HG02759 (cell line): ENCODE measurements at regions not wholly inside any gene's neighbourhood (a gene's known extent, or its start where the extent isn't known, plus 50 kb on each side); places are given as distances from the start of the nearest gene placed in this dataset.

Experiments used
- ATAC-seq: cut with Tn5 transposase; IDR thresholded peaks from one replicate; pipeline ENCODE4 v1.9.1; 2021; ENCODE audit warnings: mild to moderate bottlenecking, moderate library complexity; ENCODE audit not compliant: unreplicated experiment

DNA sequence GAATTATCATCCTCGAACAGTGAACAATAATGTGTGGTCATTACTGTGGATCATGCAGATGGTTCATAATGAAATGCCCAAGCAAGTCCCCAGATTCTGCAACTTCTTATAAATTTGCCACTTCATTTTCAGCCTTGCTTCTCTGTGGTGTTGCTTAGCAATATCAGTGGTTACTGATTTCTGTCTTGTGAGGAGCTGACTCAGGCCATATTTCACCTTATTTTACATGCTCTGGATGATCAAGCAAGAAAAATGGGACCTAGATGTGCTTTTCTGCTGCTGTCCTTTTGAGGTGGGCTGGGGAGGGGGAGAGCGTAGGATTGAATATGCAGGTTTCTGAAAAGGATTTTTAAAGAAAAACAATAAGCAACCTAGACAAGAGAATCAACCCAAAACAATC lies 188.3 kb downstream of the SLC24A2 start:
- no peak for ATAC-seq

GRCh38 chr9:19598722-19599121 lies 189.9 kb downstream of the ACER2 start:
- ATAC-seq: no peak

DNA sequence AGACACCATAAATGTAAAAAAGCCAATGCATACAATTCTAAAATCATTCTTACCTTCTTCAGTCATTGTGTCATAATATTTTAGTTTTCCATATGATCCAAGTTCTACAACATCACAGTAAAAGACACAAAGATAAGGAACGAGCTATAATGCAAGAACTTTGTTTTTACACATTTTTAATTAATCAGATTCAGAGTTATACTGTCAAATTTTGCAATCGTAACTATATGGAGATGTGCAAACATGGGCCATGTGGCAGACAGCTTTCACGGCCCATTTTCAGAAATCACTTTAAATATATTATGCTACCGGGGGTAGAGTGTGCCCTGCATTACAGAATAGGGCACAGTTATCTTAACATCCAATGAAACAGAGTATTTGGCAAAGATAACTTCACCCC lies 188.4 kb downstream of the ACER2 start:
- ATAC-seq: no peak

- no peak for ATAC-seq
These were observed 186.2 kb downstream of the ACER2 start for GRCh38 chr9:19595003-19595402.

DNA sequence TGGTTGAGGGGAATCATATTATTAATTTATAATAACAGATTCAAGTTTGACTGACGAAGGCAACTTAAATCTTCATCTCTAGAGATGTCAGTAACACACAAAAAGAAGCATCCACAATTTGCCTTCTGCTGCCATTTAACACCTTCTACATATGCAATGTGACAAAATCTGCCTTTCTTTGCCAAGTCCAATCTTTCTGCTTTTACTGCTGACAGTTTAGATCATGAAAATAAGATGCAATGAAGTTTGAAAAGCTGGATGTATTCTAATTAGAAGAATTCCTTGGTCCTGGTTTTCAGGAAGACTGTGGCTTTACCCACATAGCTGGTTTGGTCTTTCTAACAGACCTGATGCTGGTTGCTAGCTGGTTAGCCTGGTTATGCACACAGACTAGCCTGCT lies 178.9 kb downstream of the ACER2 start:
- no peak for ATAC-seq

DNA sequence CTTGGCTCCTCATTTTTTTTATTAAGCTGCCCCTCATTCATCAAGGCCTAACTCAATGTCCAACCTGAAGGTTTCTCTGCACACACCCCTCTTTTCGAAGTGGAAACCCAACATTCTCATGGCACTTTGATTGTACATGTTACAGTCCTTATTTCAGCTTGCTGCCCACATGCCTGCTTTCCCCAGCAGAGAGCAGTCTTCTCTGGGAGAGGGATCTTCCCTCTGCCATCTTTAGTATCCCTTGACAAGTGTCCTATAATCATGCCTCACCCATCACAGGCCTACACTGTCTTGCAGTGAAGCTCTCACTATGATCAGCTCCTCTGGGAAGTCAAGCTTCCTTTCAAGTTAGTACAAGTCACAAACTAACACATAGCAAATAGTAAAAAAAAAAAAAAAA lies 175.1 kb downstream of the ACER2 start:
- ATAC-seq: no peak

DNA sequence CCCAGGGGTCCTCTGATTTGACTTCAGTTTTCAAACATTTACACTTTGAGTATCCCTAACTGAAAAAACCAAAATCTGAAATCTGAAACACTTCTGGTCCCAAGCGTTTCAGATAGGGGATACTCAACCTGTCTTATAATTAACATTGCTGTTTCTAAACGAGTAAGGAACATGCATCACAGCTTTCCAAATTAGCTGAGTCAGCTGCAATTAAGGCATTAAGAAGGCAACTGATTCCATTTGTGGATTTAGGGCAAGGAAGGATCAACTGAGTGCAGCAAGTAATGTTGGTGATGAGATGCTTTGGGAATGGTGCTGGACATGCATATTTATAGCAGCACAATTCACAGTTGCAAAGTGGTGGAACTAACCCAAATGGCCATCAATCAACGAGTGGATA lies 168.6 kb downstream of the ACER2 start:
- no peak for ATAC-seq

DNA sequence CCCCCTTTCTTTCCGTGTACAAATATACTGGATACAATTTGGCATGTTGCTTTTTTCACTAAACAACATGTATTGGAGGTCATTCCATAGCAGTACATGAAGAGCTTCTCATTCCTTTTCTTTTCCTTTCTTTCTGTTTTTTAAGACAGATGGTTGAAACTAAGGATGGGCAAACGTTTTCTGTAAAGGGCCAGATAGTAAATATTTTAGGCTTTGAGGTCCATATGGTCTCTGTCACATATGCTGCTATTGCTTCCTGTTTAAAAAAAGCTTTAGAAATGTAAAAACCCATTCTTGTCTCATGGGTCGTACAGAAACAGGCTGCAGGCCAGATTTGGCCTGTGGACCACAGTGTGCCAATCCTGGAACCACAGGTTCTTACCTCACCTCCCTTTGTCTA lies 160.1 kb downstream of the ACER2 start:
- no peak for ATAC-seq

GRCh38 chr9:19564396-19565061 lies 155.7 kb downstream of the ACER2 start:
- no peak for ATAC-seq

DNA sequence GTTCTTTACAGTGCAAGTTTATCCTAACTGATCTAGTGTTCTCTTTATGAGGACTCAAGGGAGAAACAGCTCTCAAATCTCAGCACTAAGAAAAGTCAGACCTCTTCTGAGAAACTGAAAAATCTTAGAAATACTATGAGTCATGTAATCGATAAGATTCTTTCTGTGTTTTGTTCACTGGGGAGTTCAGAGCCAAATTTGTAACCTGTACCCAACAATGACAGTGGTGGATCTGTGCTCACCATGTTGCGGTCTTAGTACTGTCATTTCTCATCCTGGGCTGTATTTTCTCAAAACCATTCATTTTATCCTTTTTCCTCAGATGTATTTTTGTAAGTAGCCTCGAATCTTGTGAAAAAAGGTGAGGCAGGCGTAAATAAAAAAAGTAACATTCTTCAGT lies 146.4 kb downstream of the ACER2 start:
- no peak for ATAC-seq

DNA sequence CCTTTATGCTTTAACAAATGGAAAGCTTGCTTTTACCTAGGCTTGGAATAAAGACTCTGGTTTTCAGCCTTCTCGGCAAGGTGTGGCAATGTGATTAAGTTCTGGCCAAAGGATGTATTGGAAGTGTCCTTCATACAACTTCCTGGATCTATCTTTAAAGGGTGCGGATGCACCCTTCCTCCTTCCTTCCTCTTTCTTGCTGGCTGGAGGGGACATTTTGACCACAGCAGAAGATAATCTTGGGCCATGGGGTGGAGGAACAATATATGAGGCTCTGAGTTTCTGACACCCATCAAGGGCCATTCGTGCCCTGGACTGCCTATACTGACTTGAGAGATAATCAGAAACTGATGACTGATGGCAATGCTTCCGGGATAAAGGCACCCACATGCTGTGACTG lies 145.7 kb downstream of the ACER2 start:
- no peak for ATAC-seq

DNA sequence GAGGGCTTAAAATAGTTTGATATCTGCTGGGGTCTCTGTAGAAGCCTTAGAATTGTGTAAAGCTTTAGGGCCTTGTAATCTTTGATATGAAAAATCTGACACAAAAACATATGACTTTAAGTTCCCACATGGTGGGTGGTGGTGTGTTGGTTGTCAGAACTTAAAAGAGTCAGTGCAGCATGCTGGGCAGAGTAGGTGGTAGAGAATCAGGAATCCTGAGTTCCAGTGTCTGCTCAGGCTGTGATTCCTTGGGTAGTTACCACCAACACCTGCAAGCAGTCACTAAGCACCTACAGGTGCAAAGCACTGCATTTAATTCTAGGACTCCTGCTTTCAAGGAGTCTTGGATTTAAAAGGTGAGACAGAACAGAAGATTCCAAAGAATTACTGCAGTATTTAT lies 144.6 kb downstream of the ACER2 start:
- no peak for ATAC-seq

GRCh38 chr9:19552282-19553105 lies 143.7 kb downstream of the ACER2 start:
- no peak for ATAC-seq

- peak; percentile 54 for ATAC-seq
These were observed 142.5 kb downstream of the ACER2 start for GRCh38 chr9:19551124-19551929.

- no peak for ATAC-seq
These were observed 141.2 kb downstream of the ACER2 start for GRCh38 chr9:19550009-19550408.

DNA sequence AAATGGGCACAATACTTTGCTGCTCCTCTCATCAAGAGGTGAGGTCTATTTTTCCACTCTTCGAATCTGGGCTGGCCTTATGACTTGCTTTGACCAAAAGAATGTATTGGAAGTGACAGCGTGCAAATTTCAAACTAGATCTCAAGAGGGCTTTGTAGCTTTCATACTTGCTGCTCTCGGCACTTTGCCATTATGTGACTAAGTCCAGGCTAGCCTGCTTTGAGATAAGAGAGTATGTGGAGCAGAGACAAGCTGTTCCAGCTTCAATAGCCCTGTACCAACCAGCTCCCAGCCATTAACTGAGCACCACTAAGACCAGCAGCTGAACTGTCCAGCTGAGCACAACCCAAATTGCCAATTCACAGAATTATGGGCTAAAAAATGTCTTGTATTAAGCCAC lies 124.6 kb downstream of the ACER2 start:
- no peak for ATAC-seq

DNA sequence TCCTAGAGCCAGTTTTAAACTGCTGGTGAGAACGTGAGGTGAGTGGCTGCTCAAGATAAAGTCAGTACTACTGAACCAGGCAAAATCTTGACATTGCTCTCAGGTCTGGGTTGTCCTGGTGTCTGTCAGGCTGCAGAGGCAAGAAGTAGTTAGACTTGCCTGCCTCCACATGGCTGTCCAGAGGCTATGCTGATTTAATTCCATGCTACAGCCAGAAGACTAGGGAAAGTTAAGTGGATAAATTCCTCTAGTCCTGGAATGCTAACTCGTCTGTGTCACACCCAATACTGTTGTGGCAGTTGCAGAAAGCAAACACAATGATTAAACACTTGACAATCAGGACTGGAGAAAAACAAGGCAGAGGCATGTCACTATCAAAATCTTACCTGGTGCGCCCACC lies 118.9 kb downstream of the ACER2 start:
- ATAC-seq: no peak

GRCh38 chr9:19522558-19522957 lies 113.7 kb downstream of the ACER2 start:
- ATAC-seq: no peak

GRCh38 chr9:19521205-19521604 lies 112.4 kb downstream of the ACER2 start:
- ATAC-seq: no peak

DNA sequence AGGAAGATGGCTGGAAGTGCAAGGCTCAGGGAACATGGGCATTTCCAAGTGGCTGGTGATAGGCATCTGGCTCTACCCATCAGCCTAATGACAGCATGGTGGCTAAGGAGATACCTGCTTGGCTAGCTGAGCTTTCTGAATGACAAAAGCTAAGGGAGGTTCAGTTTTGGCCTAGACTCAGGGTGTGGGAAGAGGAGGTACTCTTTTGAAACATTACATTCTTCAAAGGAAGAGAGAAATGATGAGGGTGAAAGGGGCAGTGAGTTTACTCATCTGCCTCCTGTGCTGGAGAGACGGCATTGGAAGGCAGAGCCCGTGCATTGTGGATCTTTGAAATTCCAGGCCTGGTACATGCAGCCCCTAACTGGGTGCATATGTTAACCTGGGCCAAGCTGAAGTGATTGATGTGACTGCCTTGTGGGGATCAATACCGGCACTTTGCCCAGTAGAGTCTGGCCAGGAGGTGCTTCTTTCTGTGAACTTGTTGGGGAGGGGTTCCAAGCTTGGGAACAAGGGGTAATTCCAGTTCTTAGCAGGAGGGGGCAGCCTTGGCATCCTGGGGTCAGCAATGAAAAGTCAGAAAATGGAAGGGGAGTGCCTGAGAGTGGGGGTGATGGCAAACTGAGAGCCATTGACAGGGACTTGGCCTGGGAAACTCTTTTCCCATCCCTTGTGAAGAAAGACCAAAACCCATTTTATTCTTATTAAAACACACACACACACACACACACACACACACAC lies 108.6 kb downstream of the ACER2 start:
- no peak for ATAC-seq

- no peak for ATAC-seq
These were observed 107.5 kb downstream of the ACER2 start for GRCh38 chr9:19516348-19516747.
